Pancreas (tissue), 10 donors: ENCODE measurements at regions not wholly inside any gene's neighbourhood (a gene's known extent, or its start where the extent isn't known, plus 50 kb on each side); places are given as distances from the start of the nearest gene placed in this dataset.

Source experiments
- ATAC-seq, 4 donors: fragments of 200-7000 bp; cut with Tn5 transposase; one replicate each; pipeline versions ENCODE4 v1.8.0 to v1.9.1; 2020; ENCODE audit warnings: mild to moderate bottlenecking in 4 of 4, moderate library complexity in 4 of 4
- DNase-seq, 6 donors: peaks; one replicate each; pipeline ENCODE4 v3.0.0-alpha.2; 2020
- FAIRE-seq: peaks from 2 replicates; lab custom pipeline; 2012; peaks lifted over from hg19 to GRCh38; lab: Jason Lieb, UNC
- H3K27ac ChIP-seq, 4 donors: fragments of 200-600 bp; sonication (generic); 1 replicate in 3 of 4; 2 replicates in 1 of 4; pipeline versions ENCODE4 v1.5.0 to v1.8.0; 2020
- H3K27me3 ChIP-seq, 4 donors: fragments of 200-600 bp; one replicate each; pipeline ENCODE4 v1.8.0; 2021
- H3K36me3 ChIP-seq, 3 donors: fragments of 200-600 bp; sonication (generic) in 1 of 3; one replicate each; pipeline versions ENCODE4 v1.5.0 to v1.8.0; 2020 to 2021
- H3K4me1 ChIP-seq, 3 donors: fragments of 200-600 bp; one replicate each; pipeline ENCODE4 v1.8.0; 2021
- H3K4me3 ChIP-seq, 4 donors: fragments of 200-600 bp; sonication (generic) in 2 of 4; one replicate each; pipeline versions ENCODE4 v1.5.0 to v1.8.0; 2020 to 2021
- H3K9me3 ChIP-seq, 4 donors: fragments of 200-600 bp; one replicate each; pipeline ENCODE4 v1.8.0; 2021
- CTCF ChIP-seq, 4 donors: fragments of 200-600 bp; sonication (generic) in 3 of 4; IDR thresholded peaks; one replicate each; pipeline versions ENCODE4 v1.5.0 to v1.8.0; 2021; ENCODE audit warnings: antibody characterized with exemption in 4 of 4
- WGBS, 2 donors: extraction: QIAGEN DNeasy Blood & Tissue Kit; methylation state at CpG; one replicate each; pipeline ENCODE4 v1.1.7; 2013; 5-methylcytosine and 5-hydroxymethylcytosine counted together
- intact Hi-C, 3 donors: fragments of 100-400 bp; cut with DNase I; formaldehyde crosslinking; loops; one replicate each; pipeline versions ENCODE4 v1.11.1 to v1.14.2; 2022
- donor health status: healthy with polysubstance abuse.
- donor health status: DM: no; HTN: no; CAD: no; lungs with moderate emphysema.
- donor health status: DM: no; HTN: no; CAD: no.
- donor health status: control.
- donor health status: control.
- donor health status: Bipolar disorder and iron deficiency.
- donor health status: DM: yes; HTN: yes; CAD: no.
- donor health status: DM: no; HTN: no; CAD: no.
- donor health status: DM: no; HTN: no; CAD: no.
- donor health status: DM: yes; HTN: yes; CAD: no.

DNA sequence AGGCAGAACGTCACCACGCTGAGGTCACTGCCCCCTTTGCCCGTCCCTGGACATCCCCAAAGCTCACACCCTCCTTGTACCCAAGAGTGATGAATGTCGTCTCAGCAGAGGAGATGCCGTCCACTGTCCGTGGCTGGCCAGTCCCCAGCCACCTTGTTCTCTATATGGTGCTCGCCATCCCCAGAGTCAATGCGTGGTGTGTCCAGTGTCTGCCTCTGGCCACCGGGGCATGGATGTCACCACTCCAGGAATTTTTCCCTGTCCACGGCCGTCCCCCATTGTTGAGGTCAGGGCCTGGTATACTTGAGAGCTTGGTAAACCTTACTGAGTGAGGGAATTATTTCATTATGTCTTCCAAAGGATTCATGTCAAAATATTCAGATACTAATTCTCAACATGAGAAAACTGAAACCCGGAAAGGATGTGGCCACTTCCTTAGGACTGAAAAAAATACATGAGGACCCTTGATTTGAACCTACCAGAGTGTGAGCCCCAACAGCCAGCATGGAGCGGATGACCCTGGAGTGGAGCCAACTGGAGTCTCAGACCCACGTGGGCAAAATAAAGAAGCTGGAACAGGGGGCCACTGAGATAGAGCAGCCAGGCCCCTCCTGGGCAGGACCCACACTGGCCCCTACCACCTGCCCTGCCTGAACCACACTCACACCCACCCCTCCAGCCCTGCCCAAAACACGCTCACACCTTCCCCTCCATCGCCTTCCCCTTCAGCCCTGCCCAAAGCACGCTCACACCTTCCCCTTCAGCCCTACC is 376.4 kb downstream of the BRD1 start:
- ATAC-seq (no peak), FAIRE-seq (no peak), DNase-seq (no peak)
- 37 to 41% methylated on average over 17 of the region's 17 CpGs for WGBS, 2 donors
- no peak overlapping the region for H3K4me3 ChIP-seq
- no peaks in the 10 kb centered on the region for H3K4me1 ChIP-seq
- H3K27me3 ChIP-seq, result peaks cover 0 to 16% (median 0%) of the 10 kb centered on the region in 4 donors
- intact Hi-C loops, result no loop called here
- H3K36me3 ChIP-seq, result no peaks in the 10 kb centered on the region
- H3K27ac ChIP-seq, result no peak overlapping the region
- no peaks in the 10 kb centered on the region for H3K9me3 ChIP-seq
- TF ChIP-seq CTCF (IDR thresholded peaks at IDR 0.05), result no peak

DNA sequence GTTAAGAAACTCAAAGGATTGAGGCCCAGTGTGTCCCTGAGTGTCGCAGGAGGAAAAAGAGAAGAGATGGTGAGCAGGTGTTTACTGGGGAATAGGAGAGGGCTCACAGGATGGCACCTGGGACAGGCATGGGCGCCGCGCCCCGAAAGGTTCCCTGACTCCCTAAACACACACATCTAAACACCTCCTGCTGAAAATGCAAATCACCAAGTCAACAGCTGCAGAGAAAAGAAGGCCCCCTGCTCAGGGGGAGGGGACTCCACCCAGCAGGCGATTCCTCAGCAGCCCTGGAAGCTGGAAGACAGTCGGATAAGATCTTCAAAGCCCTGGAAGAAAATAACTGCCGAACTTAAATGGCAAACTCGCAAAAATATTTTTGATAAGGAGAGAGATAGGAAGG is 377.2 kb downstream of the BRD1 start:
- DNase-seq (no peak), FAIRE-seq (no peak), ATAC-seq (no peak)
- WGBS, 2 donors, result 1 to 6% methylated on average over 9 of the region's 9 CpGs
- intact Hi-C loops, result no loop called here
- Histone ChIP-seq H3K27me3 (peaks cover 0 to 21% (median 0%) of the 10 kb centered on the region in 4 donors), H3K4me1 (no peaks in the 10 kb centered on the region), H3K27ac (no peak overlapping the region), H3K9me3 (no peaks in the 10 kb centered on the region), H3K36me3 (no peaks in the 10 kb centered on the region), H3K4me3 (no peak overlapping the region)
- no peak for TF ChIP-seq CTCF (IDR thresholded peaks at IDR 0.05)

- Histone ChIP-seq H3K4me3 (no peak overlapping the region), H3K9me3 (no peaks in the 10 kb centered on the region), H3K36me3 (no peaks in the 10 kb centered on the region), H3K27me3 (peaks cover 0 to 21% (median 0%) of the 10 kb centered on the region in 4 donors), H3K4me1 (no peaks in the 10 kb centered on the region), H3K27ac (no peak overlapping the region)
- intact Hi-C loops, result no loop called here
- DNase-seq (no peak), FAIRE-seq (no peak), ATAC-seq (no peak)
- TF ChIP-seq CTCF (IDR thresholded peaks at IDR 0.05), result no peak
- 10 to 11% methylated on average over 37 to 38 of the region's 38 CpGs for WGBS, 2 donors
Measured at GRCh38 chr22:49449811-49450446, 377.7 kb downstream of the BRD1 start.

DNA sequence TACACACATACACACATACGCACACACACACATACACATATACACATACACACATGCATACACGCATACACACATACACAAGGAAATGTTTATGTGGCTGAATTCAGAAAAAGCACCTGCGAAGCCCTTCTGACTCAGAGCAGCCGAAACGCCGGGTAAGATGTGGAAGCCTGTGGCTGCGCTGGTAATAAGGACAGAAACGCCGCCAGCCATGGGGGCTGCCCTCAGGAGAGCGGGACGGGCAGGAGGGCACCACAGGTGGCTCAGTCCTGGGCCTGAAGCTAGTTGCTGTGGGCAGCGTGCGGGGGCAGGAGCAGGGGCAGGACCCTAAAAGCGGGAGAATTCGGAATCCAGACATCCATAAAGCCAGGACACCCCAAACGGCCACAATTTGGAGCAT is 378.3 kb downstream of the BRD1 start:
- intact Hi-C loops, result no loop called here

More for the DNA sequence above, 378.3 kb downstream of the BRD1 start:
- no peak for ATAC-seq
- no peaks in the 10 kb centered on the region for H3K36me3 ChIP-seq
- no peak for TF ChIP-seq CTCF (IDR thresholded peaks at IDR 0.05)
- H3K9me3 ChIP-seq, result no peaks in the 10 kb centered on the region
- H3K27me3 ChIP-seq, result peaks cover 0 to 21% (median 0%) of the 10 kb centered on the region in 4 donors
- no peak overlapping the region for H3K27ac ChIP-seq
- 51 to 53% methylated on average over 16 of the region's 16 CpGs for WGBS, 2 donors
- no peaks in the 10 kb centered on the region for H3K4me1 ChIP-seq
- no peak overlapping the region for H3K4me3 ChIP-seq
- DNase-seq, result no peak
- no peak for FAIRE-seq
